ENCODE measurements at regions not wholly inside any gene's neighbourhood (a gene's known extent, or its start where the extent isn't known, plus 50 kb on each side); places are given as distances from the start of the nearest gene placed in this dataset.

GRCh38 chr13:103514188-103514587 lies 448.0 kb upstream of the SLC10A2 start:
- no peaks in the 10 kb centered on the region for H3K36me3 Mint-ChIP-seq (ENCODE audit: low read depth)
- Histone ChIP-seq H3K36me3 (ENCODE audit: insufficient read depth) (no peaks in the 10 kb centered on the region), H3K4me2 (no peak overlapping the region), H3K4me1 (ENCODE audit: insufficient read depth) (0 out of 2 replicates have a peak, but pooled peaks cover 5% of the 10 kb centered on the region), H3K4me3 (no peak overlapping the region), H3K79me2 (replicated peaks; ENCODE audit: insufficient read depth) (no peaks in the 10 kb centered on the region), H2AFZ (no peak overlapping the region), H3F3A (replicated peaks; ENCODE audit: low read depth) (no peaks in the 10 kb centered on the region), H3K27ac (ENCODE audit: low read depth) (no peak overlapping the region), H3K27me3 (ENCODE audit: insufficient read depth) (no peaks in the 10 kb centered on the region), H3K9me2 (ENCODE audit: insufficient read depth) (no peaks in the 10 kb centered on the region), H4K20me1 (replicated peaks; ENCODE audit: insufficient read depth) (no peaks in the 10 kb centered on the region)
- peaks cover 7% of the 10 kb centered on the region for H3K4me1 Mint-ChIP-seq
- TF ChIP-seq CTCF (conservative IDR thresholded peaks at IDR 0.05; ENCODE audit: low read depth in 2 of 2) (no peak), JUNB (IDR thresholded peaks at IDR 0.05; ENCODE audit: unreplicated experiment) (no peak), POLR2AphosphoS5 (IDR thresholded peaks at IDR 0.05; ENCODE audit: low read depth) (no peak), CREB1 (CRISPR knock-in tag; IDR thresholded peaks at IDR 0.05; ENCODE audit: low read depth) (no peak), ETS1 (IDR thresholded peaks at IDR 0.05) (no peak), EZH2phosphoT487 (IDR thresholded peaks at IDR 0.05; ENCODE audit: unreplicated experiment) (no peak), ZNF462 (CRISPR knock-in tag; IDR thresholded peaks at IDR 0.05) (no peak)
- ATAC-seq (no peak), DNase-seq (ENCODE audit: low spot score) (no peak)
- H3K27me3 Mint-ChIP-seq (ENCODE audit: insufficient read depth, low read depth, poor library complexity) = no peaks in the 10 kb centered on the region
- no peak overlapping the region for H3K4me3 Mint-ChIP-seq
- H3K27ac Mint-ChIP-seq = no peak overlapping the region
- 0 out of 3 replicates have a peak, but pooled peaks cover under 1% of the 10 kb centered on the region for H3K9me3 Mint-ChIP-seq

Measured in GM23338 (cell line).